HepG2 (cell line): ENCODE measurements at regions not wholly inside any gene's neighbourhood (a gene's known extent, or its start where the extent isn't known, plus 50 kb on each side); places are given as distances from the start of the nearest gene placed in this dataset.

Experiments
- ATAC-seq: fragments of 200-7000 bp; cut with Tn5 transposase; 3 replicates; pipeline ENCODE4 v1.9.1; 2020; ENCODE audit warnings: mild to moderate bottlenecking, moderate library complexity
- BruUV-seq: library from RNA; stranded (reverse); fragments of 400-500 nt; replicated peaks from 2 replicates; lab custom pipeline; 2021; lab: Mats Ljungman, UMichigan
- CTCF ChIA-PET: fragments of 300-600 bp; formaldehyde crosslinking; extraction: SDS; loops from one replicate; lab custom pipeline; 2021; ENCODE audit warnings: low total read pairs, inconsistent platforms, low intra/inter-chr PET ratio; lab: Yijun Ruan, JAX
- POLR2A ChIA-PET: fragments of 350-600 bp; sonication (Branson Sonifier 250); formaldehyde crosslinking; loops from one replicate; lab custom pipeline; 2020; ENCODE audit warnings: antibody characterized with exemption, inconsistent platforms; lab: Yijun Ruan, JAX
- DNase-seq: peaks from one replicate; pipeline ENCODE4 v3.0.0-alpha.2; 2015; ENCODE audit warnings: low spot score
- FAIRE-seq: peaks from 3 replicates; lab custom pipeline; 2011; peaks lifted over from hg19 to GRCh38; lab: Jason Lieb, UNC
- H2AFZ ChIP-seq: one replicate; pipeline ENCODE4 v1.6.1; 2011; ENCODE audit warnings: low read length, inconsistent platforms
- H3K27ac ChIP-seq: fragments of 300-600 bp; 3 replicates; pipeline ENCODE4 v1.8.0; 2011; ENCODE audit warnings: mixed run types, mild to moderate bottlenecking, mixed read lengths, low read length, inconsistent platforms; ENCODE audit not compliant: insufficient read depth; ENCODE audit errors: extremely low read length
- H3K27me3 ChIP-seq, 2 experiments: fragments of 200-600 bp in 1 of 2; 2 replicates in 1 of 2; 3 replicates in 1 of 2; pipeline versions ENCODE4 v1.6.0 to v1.8.0; 2011; ENCODE audit warnings: low read length in 2 of 2, mild to moderate bottlenecking in 2 of 2, moderate library complexity in 2 of 2, inconsistent platforms in 1 of 2; ENCODE audit not compliant: insufficient read depth in 2 of 2, control insufficient read depth in 1 of 2
- H3K36me3 ChIP-seq, 2 experiments: fragments of 200-600 bp in 1 of 2; replicated peaks in 1 of 2; 2 replicates in 1 of 2; 3 replicates in 1 of 2; pipeline versions ENCODE4 v1.5.1 to v1.8.0; 2011; ENCODE audit warnings: low read length in 2 of 2, inconsistent platforms in 1 of 2; ENCODE audit not compliant: insufficient read depth in 2 of 2, control insufficient read depth in 1 of 2
- H3K4me1 ChIP-seq: 2 replicates; pipeline ENCODE4 v1.5.1; 2012; ENCODE audit warnings: low read length, inconsistent platforms; ENCODE audit not compliant: insufficient read depth
- H3K4me2 ChIP-seq: 2 replicates; pipeline ENCODE4 v1.6.0; 2011; ENCODE audit warnings: low read depth, low read length, inconsistent platforms
- H3K4me3 ChIP-seq, 3 experiments: fragments of 200-600 bp in 1 of 3; sonication (generic), shearing (Covaris generic) in 1 of 3; replicated peaks in 1 of 3; 2 replicates each; pipeline ENCODE4 v1.5.1; 2011 to 2016; ENCODE audit warnings: low read length in 3 of 3, inconsistent platforms in 2 of 3, low read depth in 2 of 3, mild to moderate bottlenecking in 2 of 3, control low read depth in 1 of 3, mixed read lengths in 1 of 3; ENCODE audit not compliant: insufficient read depth in 1 of 3
- H3K79me2 ChIP-seq: one replicate; pipeline ENCODE4 v1.6.1; 2011; ENCODE audit warnings: low read length, inconsistent platforms; ENCODE audit not compliant: insufficient read depth
- H3K9ac ChIP-seq: 2 replicates; pipeline ENCODE4 v1.6.0; 2011; ENCODE audit warnings: mild to moderate bottlenecking, low read depth, low read length, inconsistent platforms; ENCODE audit not compliant: insufficient read depth
- H3K9me3 ChIP-seq: 2 replicates; pipeline ENCODE4 v1.5.1; 2012; ENCODE audit warnings: mild to moderate bottlenecking, low read length
- H4K20me1 ChIP-seq: 2 replicates; pipeline ENCODE4 v1.6.0; 2011; ENCODE audit warnings: inconsistent platforms, mild to moderate bottlenecking, low read length, moderate library complexity; ENCODE audit not compliant: insufficient read depth
- ARNT ChIP-seq: fragments of 450-650 bp; IDR thresholded peaks from 2 replicates; pipeline ENCODE4 v1.6.1; 2017
- ATF7 ChIP-seq, 2 experiments: fragments of 450-650 bp in 1 of 2; sonication (generic) in 1 of 2; formaldehyde crosslinking in 1 of 2; IDR thresholded peaks; 2 replicates each; pipeline versions ENCODE4 v1.4.0 to v1.6.1; 2016 to 2020; ENCODE audit warnings: antibody characterized with exemption in 1 of 2, mild to moderate bottlenecking in 1 of 2, missing genetic modification reagents in 1 of 2
- HDAC6 ChIP-seq: fragments of 200-600 bp; sonication (generic); IDR thresholded peaks from 2 replicates; pipeline ENCODE4 v1.7.0; 2017; ENCODE audit warnings: mild to moderate bottlenecking, antibody characterized with exemption, low read length, low read depth
- PHF20 ChIP-seq: sonication (generic); formaldehyde crosslinking; IDR thresholded peaks from 2 replicates; pipeline ENCODE4 v1.5.0; 2020; ENCODE audit warnings: mild to moderate bottlenecking, missing genetic modification reagents
- SAFB2 ChIP-seq: sonication (generic); formaldehyde crosslinking; IDR thresholded peaks from 2 replicates; pipeline ENCODE4 v1.5.1; 2020; ENCODE audit warnings: missing genetic modification reagents, low read depth, mild to moderate bottlenecking, borderline replicate concordance
- SRSF9 ChIP-seq: fragments of 200-400 bp; formaldehyde crosslinking; IDR thresholded peaks from 2 replicates; pipeline ENCODE4 v1.6.1; 2018; ENCODE audit warnings: borderline replicate concordance, mild to moderate bottlenecking, low read depth, low read length; ENCODE audit not compliant: insufficient read depth, poor library complexity, severe bottlenecking
- SUZ12 ChIP-seq: fragments of 150-350 bp; IDR thresholded peaks from 2 replicates; pipeline ENCODE4 v1.6.1; 2014; ENCODE audit warnings: low read depth, low read length
- TCF7 ChIP-seq: sonication (generic); IDR thresholded peaks from 2 replicates; pipeline ENCODE4 v1.6.1; 2016; ENCODE audit warnings: antibody characterized with exemption, low read depth
- U2AF1 ChIP-seq: fragments of 200-400 bp; formaldehyde crosslinking; optimal IDR thresholded peaks from 2 replicates; pipeline ENCODE3; 2017; ENCODE audit warnings: mild to moderate bottlenecking, low read depth, low read length
- ZKSCAN8 ChIP-seq: IDR thresholded peaks from 2 replicates; pipeline ENCODE4 v1.6.1; 2016; ENCODE audit warnings: borderline replicate concordance, missing genetic modification reagents, missing compliant biosample characterization
- ZNF441 ChIP-seq: sonication (generic); formaldehyde crosslinking; IDR thresholded peaks from 2 replicates; pipeline ENCODE4 v1.7.0; 2021; ENCODE audit warnings: missing genetic modification reagents, borderline replicate concordance
- ZSCAN9 ChIP-seq: IDR thresholded peaks from 2 replicates; pipeline ENCODE4 v1.6.1; 2016; ENCODE audit warnings: borderline replicate concordance
- WGBS: methylation state at CpG from one replicate; pipeline ENCODE4 v1.1.6; 2017; ENCODE audit warnings: low lambda C conversion rate; 5-methylcytosine and 5-hydroxymethylcytosine counted together
- in situ Hi-C: cut with HindIII; loops from 2 replicates; pipeline ENCODE4 v1.10.0; 2017; ENCODE audit warnings: low pct_unique_long_range_greater_than_20kb; ENCODE audit not compliant: extremely low pct_ligation_motif_present
- intact Hi-C: fragments of 100-400 bp; cut with micrococcal nuclease; formaldehyde crosslinking; loops from one replicate; pipeline ENCODE4 v1.10.0; 2022; ENCODE audit not compliant: unreplicated experiment
- TF ChIP-seq, protein P1 (sequence below): sonication (generic); formaldehyde crosslinking; IDR thresholded peaks from 2 replicates; pipeline ENCODE4 v1.4.0; 2020; ENCODE audit warnings: mild to moderate bottlenecking, missing genetic modification reagents
- TF ChIP-seq, protein P2 (sequence below): sonication (generic); formaldehyde crosslinking; IDR thresholded peaks from 2 replicates; pipeline ENCODE4 v1.8.0; 2022; ENCODE audit warnings: mild to moderate bottlenecking, missing genetic modification reagents, moderate library complexity
- TF ChIP-seq, protein P3 (sequence below): sonication (generic); formaldehyde crosslinking; conservative IDR thresholded peaks from 2 replicates; pipeline ENCODE4 v1.4.0; 2020; ENCODE audit warnings: missing genetic modification reagents
- TF ChIP-seq, protein P4 (sequence below), 2 experiments: IDR thresholded peaks; 2 replicates each; pipeline ENCODE4 v1.6.1; 2011 to 2012; ENCODE audit warnings: low read length in 2 of 2, borderline replicate concordance in 1 of 2, low read depth in 1 of 2, mild to moderate bottlenecking in 1 of 2, moderate library complexity in 1 of 2

DNA sequence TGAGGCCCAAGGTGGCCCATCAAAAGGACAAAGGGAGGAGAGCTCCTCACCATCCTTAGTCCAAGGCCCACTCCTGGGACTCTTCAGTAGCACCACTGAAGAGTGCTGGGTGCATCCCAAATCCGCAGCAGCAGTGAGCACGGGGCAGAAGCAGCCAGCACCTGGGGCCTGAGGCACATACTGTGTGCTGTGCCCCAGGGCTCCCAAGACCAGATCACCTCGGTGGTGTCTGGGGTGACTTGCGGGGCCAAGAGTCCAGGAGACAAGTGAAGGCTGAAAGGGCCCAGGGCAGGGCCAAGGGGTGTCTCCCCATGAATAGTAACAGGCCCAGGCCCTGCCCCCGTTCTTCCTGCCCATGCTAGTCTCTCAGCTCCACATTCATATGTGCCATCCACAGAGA lies 59.9 kb upstream of the INSIG1 start:
- Histone ChIP-seq H3K36me3 (no peaks in the 10 kb centered on the region), H3K27me3 (peaks cover 4 to 41% of the 10 kb centered on the region in 2 experiments; a peak in 3 of 5 replicates), H3K4me3 (no peak overlapping the region), H3K27ac (no peak overlapping the region), H3K79me2 (no peaks in the 10 kb centered on the region), H3K9ac (no peak overlapping the region), H2AFZ (no peak overlapping the region), H4K20me1 (no peaks in the 10 kb centered on the region), H3K9me3 (no peaks in the 10 kb centered on the region), H3K4me2 (no peak overlapping the region), H3K4me1 (peaks cover 9% of the 10 kb centered on the region; the same call in 1 of the 2 replicates)
- BruUV-seq: no TSS peak
- FAIRE-seq (no peak), ATAC-seq (no peak), DNase-seq (no peak)
- CTCF ChIA-PET: no interaction called here
- intact Hi-C loops: no loop called here
- in situ Hi-C loops: no loop called here
- POLR2A ChIA-PET: no interaction called here
- WGBS: no CpG with 5 or more reads among the region's 5 CpGs
- TF ChIP-seq U2AF1 (no peak), ZKSCAN8 (CRISPR knock-in tag) (no peak), SUZ12 (no peak), TCF7 (no peak), HDAC6 (no peak), SRSF9 (no peak), ARNT (no peak), ATF7 (IDR thresholded peaks at IDR 0.05) (no peak), ATF7 (CRISPR knock-in tag; IDR thresholded peaks at IDR 0.05) (no peak), ZSCAN9 (no peak), SAFB2 (no peak), PHF20 (no peak), ZNF441 (no peak)
- TF ChIP-seq, protein P1, sequence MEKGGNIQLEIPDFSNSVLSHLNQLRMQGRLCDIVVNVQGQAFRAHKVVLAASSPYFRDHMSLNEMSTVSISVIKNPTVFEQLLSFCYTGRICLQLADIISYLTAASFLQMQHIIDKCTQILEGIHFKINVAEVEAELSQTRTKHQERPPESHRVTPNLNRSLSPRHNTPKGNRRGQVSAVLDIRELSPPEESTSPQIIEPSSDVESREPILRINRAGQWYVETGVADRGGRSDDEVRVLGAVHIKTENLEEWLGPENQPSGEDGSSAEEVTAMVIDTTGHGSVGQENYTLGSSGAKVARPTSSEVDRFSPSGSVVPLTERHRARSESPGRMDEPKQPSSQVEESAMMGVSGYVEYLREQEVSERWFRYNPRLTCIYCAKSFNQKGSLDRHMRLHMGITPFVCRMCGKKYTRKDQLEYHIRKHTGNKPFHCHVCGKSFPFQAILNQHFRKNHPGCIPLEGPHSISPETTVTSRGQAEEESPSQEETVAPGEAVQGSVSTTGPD (CRISPR knock-in tag): no peak
- TF ChIP-seq, protein P2, sequence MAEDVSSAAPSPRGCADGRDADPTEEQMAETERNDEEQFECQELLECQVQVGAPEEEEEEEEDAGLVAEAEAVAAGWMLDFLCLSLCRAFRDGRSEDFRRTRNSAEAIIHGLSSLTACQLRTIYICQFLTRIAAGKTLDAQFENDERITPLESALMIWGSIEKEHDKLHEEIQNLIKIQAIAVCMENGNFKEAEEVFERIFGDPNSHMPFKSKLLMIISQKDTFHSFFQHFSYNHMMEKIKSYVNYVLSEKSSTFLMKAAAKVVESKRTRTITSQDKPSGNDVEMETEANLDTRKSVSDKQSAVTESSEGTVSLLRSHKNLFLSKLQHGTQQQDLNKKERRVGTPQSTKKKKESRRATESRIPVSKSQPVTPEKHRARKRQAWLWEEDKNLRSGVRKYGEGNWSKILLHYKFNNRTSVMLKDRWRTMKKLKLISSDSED (CRISPR knock-in tag): no peak
- TF ChIP-seq, protein P3, sequence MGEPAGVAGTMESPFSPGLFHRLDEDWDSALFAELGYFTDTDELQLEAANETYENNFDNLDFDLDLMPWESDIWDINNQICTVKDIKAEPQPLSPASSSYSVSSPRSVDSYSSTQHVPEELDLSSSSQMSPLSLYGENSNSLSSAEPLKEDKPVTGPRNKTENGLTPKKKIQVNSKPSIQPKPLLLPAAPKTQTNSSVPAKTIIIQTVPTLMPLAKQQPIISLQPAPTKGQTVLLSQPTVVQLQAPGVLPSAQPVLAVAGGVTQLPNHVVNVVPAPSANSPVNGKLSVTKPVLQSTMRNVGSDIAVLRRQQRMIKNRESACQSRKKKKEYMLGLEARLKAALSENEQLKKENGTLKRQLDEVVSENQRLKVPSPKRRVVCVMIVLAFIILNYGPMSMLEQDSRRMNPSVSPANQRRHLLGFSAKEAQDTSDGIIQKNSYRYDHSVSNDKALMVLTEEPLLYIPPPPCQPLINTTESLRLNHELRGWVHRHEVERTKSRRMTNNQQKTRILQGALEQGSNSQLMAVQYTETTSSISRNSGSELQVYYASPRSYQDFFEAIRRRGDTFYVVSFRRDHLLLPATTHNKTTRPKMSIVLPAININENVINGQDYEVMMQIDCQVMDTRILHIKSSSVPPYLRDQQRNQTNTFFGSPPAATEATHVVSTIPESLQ: no peak
- TF ChIP-seq, protein P4, sequence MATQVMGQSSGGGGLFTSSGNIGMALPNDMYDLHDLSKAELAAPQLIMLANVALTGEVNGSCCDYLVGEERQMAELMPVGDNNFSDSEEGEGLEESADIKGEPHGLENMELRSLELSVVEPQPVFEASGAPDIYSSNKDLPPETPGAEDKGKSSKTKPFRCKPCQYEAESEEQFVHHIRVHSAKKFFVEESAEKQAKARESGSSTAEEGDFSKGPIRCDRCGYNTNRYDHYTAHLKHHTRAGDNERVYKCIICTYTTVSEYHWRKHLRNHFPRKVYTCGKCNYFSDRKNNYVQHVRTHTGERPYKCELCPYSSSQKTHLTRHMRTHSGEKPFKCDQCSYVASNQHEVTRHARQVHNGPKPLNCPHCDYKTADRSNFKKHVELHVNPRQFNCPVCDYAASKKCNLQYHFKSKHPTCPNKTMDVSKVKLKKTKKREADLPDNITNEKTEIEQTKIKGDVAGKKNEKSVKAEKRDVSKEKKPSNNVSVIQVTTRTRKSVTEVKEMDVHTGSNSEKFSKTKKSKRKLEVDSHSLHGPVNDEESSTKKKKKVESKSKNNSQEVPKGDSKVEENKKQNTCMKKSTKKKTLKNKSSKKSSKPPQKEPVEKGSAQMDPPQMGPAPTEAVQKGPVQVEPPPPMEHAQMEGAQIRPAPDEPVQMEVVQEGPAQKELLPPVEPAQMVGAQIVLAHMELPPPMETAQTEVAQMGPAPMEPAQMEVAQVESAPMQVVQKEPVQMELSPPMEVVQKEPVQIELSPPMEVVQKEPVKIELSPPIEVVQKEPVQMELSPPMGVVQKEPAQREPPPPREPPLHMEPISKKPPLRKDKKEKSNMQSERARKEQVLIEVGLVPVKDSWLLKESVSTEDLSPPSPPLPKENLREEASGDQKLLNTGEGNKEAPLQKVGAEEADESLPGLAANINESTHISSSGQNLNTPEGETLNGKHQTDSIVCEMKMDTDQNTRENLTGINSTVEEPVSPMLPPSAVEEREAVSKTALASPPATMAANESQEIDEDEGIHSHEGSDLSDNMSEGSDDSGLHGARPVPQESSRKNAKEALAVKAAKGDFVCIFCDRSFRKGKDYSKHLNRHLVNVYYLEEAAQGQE (IDR thresholded peaks at IDR 0.05; ENCODE audit: borderline replicate concordance in 1 of 2, low read depth in 1 of 2, low read length in 2 of 2): no peak
